HepG2 (cell line): ENCODE measurements at regions not wholly inside any gene's neighbourhood (a gene's known extent, or its start where the extent isn't known, plus 50 kb on each side); places are given as distances from the start of the nearest gene placed in this dataset.

Experiments
- ATAC-seq: fragments of 200-7000 bp; cut with Tn5 transposase; 3 replicates; pipeline ENCODE4 v1.9.1; 2020; ENCODE audit warnings: mild to moderate bottlenecking, moderate library complexity
- BruUV-seq: library from RNA; stranded (reverse); fragments of 400-500 nt; replicated peaks from 2 replicates; lab custom pipeline; 2021; lab: Mats Ljungman, UMichigan
- CTCF ChIA-PET: fragments of 300-600 bp; formaldehyde crosslinking; extraction: SDS; loops from one replicate; lab custom pipeline; 2021; ENCODE audit warnings: low total read pairs, inconsistent platforms, low intra/inter-chr PET ratio; lab: Yijun Ruan, JAX
- POLR2A ChIA-PET: fragments of 350-600 bp; sonication (Branson Sonifier 250); formaldehyde crosslinking; loops from one replicate; lab custom pipeline; 2020; ENCODE audit warnings: antibody characterized with exemption, inconsistent platforms; lab: Yijun Ruan, JAX
- DNase-seq: peaks from one replicate; pipeline ENCODE4 v3.0.0-alpha.2; 2015; ENCODE audit warnings: low spot score
- FAIRE-seq: peaks from 3 replicates; lab custom pipeline; 2011; peaks lifted over from hg19 to GRCh38; lab: Jason Lieb, UNC
- H2AFZ ChIP-seq: one replicate; pipeline ENCODE4 v1.6.1; 2011; ENCODE audit warnings: low read length, inconsistent platforms
- H3K27ac ChIP-seq: fragments of 300-600 bp; 3 replicates; pipeline ENCODE4 v1.8.0; 2011; ENCODE audit warnings: mixed run types, mild to moderate bottlenecking, mixed read lengths, low read length, inconsistent platforms; ENCODE audit not compliant: insufficient read depth; ENCODE audit errors: extremely low read length
- H3K27me3 ChIP-seq, 2 experiments: fragments of 200-600 bp in 1 of 2; 2 replicates in 1 of 2; 3 replicates in 1 of 2; pipeline versions ENCODE4 v1.6.0 to v1.8.0; 2011; ENCODE audit warnings: low read length in 2 of 2, mild to moderate bottlenecking in 2 of 2, moderate library complexity in 2 of 2, inconsistent platforms in 1 of 2; ENCODE audit not compliant: insufficient read depth in 2 of 2, control insufficient read depth in 1 of 2
- H3K36me3 ChIP-seq, 2 experiments: fragments of 200-600 bp in 1 of 2; replicated peaks in 1 of 2; 2 replicates in 1 of 2; 3 replicates in 1 of 2; pipeline versions ENCODE4 v1.5.1 to v1.8.0; 2011; ENCODE audit warnings: low read length in 2 of 2, inconsistent platforms in 1 of 2; ENCODE audit not compliant: insufficient read depth in 2 of 2, control insufficient read depth in 1 of 2
- H3K4me1 ChIP-seq: 2 replicates; pipeline ENCODE4 v1.5.1; 2012; ENCODE audit warnings: low read length, inconsistent platforms; ENCODE audit not compliant: insufficient read depth
- H3K4me2 ChIP-seq: 2 replicates; pipeline ENCODE4 v1.6.0; 2011; ENCODE audit warnings: low read depth, low read length, inconsistent platforms
- H3K4me3 ChIP-seq, 3 experiments: fragments of 200-600 bp in 1 of 3; sonication (generic), shearing (Covaris generic) in 1 of 3; replicated peaks in 1 of 3; 2 replicates each; pipeline ENCODE4 v1.5.1; 2011 to 2016; ENCODE audit warnings: low read length in 3 of 3, inconsistent platforms in 2 of 3, low read depth in 2 of 3, mild to moderate bottlenecking in 2 of 3, control low read depth in 1 of 3, mixed read lengths in 1 of 3; ENCODE audit not compliant: insufficient read depth in 1 of 3
- H3K79me2 ChIP-seq: one replicate; pipeline ENCODE4 v1.6.1; 2011; ENCODE audit warnings: low read length, inconsistent platforms; ENCODE audit not compliant: insufficient read depth
- H3K9ac ChIP-seq: 2 replicates; pipeline ENCODE4 v1.6.0; 2011; ENCODE audit warnings: mild to moderate bottlenecking, low read depth, low read length, inconsistent platforms; ENCODE audit not compliant: insufficient read depth
- H3K9me3 ChIP-seq: 2 replicates; pipeline ENCODE4 v1.5.1; 2012; ENCODE audit warnings: mild to moderate bottlenecking, low read length
- H4K20me1 ChIP-seq: 2 replicates; pipeline ENCODE4 v1.6.0; 2011; ENCODE audit warnings: inconsistent platforms, mild to moderate bottlenecking, low read length, moderate library complexity; ENCODE audit not compliant: insufficient read depth
- ARNTL ChIP-seq: sonication (generic); formaldehyde crosslinking; IDR thresholded peaks from 2 replicates; pipeline ENCODE4 v1.4.0; 2020; ENCODE audit warnings: mild to moderate bottlenecking, missing genetic modification reagents
- ELF3 ChIP-seq: IDR thresholded peaks from 2 replicates; pipeline ENCODE4 v1.6.1; 2016; ENCODE audit warnings: missing genetic modification reagents, missing compliant biosample characterization
- MAFF ChIP-seq: IDR thresholded peaks from 2 replicates; pipeline ENCODE4 v1.6.1; 2011; ENCODE audit warnings: low read depth, low read length, improper control_type of control experiment
- MAFK ChIP-seq, 2 experiments: IDR thresholded peaks in 1 of 2; conservative IDR thresholded peaks in 1 of 2; 2 replicates each; pipeline ENCODE4 v1.6.1; 2011; ENCODE audit warnings: improper control_type of control experiment in 2 of 2, low read length in 2 of 2
- SCMH1 ChIP-seq: sonication (generic); formaldehyde crosslinking; IDR thresholded peaks from 2 replicates; pipeline ENCODE4 v1.9.0; 2021; ENCODE audit warnings: missing genetic modification reagents, mild to moderate bottlenecking, borderline replicate concordance
- ZKSCAN8 ChIP-seq: IDR thresholded peaks from 2 replicates; pipeline ENCODE4 v1.6.1; 2016; ENCODE audit warnings: borderline replicate concordance, missing genetic modification reagents, missing compliant biosample characterization
- ZNF33B ChIP-seq: sonication (generic); formaldehyde crosslinking; IDR thresholded peaks from 2 replicates; pipeline ENCODE4 v1.5.1; 2020; ENCODE audit warnings: mild to moderate bottlenecking, missing genetic modification reagents
- ZNF34 ChIP-seq: sonication (generic); formaldehyde crosslinking; IDR thresholded peaks from 2 replicates; pipeline ENCODE4 v1.4.0; 2020; ENCODE audit warnings: mild to moderate bottlenecking, missing genetic modification reagents, borderline replicate concordance
- ZNF468 ChIP-seq: sonication (generic); formaldehyde crosslinking; IDR thresholded peaks from 2 replicates; pipeline ENCODE4 v1.8.0; 2022; ENCODE audit warnings: mild to moderate bottlenecking, moderate library complexity, missing genetic modification reagents
- ZNF619 ChIP-seq: sonication (generic); formaldehyde crosslinking; IDR thresholded peaks from 2 replicates; pipeline ENCODE4 v1.4.0; 2020; ENCODE audit warnings: mild to moderate bottlenecking, missing genetic modification reagents
- WGBS: methylation state at CpG from one replicate; pipeline ENCODE4 v1.1.6; 2017; ENCODE audit warnings: low lambda C conversion rate; 5-methylcytosine and 5-hydroxymethylcytosine counted together
- in situ Hi-C: cut with HindIII; loops from 2 replicates; pipeline ENCODE4 v1.10.0; 2017; ENCODE audit warnings: low pct_unique_long_range_greater_than_20kb; ENCODE audit not compliant: extremely low pct_ligation_motif_present
- intact Hi-C: fragments of 100-400 bp; cut with micrococcal nuclease; formaldehyde crosslinking; loops from one replicate; pipeline ENCODE4 v1.10.0; 2022; ENCODE audit not compliant: unreplicated experiment
- TF ChIP-seq, protein P1 (sequence below): IDR thresholded peaks from 2 replicates; pipeline ENCODE4 v1.6.1; 2016; ENCODE audit warnings: low read depth, borderline replicate concordance
- TF ChIP-seq, protein P2 (sequence below): sonication (generic); formaldehyde crosslinking; IDR thresholded peaks from 2 replicates; pipeline ENCODE4 v1.4.0; 2020; ENCODE audit warnings: mild to moderate bottlenecking, low read depth, missing genetic modification reagents
- TF ChIP-seq, protein P3 (sequence below): sonication (generic); formaldehyde crosslinking; IDR thresholded peaks from 2 replicates; pipeline ENCODE4 v1.9.0; 2021; ENCODE audit warnings: missing genetic modification reagents, borderline replicate concordance

DNA sequence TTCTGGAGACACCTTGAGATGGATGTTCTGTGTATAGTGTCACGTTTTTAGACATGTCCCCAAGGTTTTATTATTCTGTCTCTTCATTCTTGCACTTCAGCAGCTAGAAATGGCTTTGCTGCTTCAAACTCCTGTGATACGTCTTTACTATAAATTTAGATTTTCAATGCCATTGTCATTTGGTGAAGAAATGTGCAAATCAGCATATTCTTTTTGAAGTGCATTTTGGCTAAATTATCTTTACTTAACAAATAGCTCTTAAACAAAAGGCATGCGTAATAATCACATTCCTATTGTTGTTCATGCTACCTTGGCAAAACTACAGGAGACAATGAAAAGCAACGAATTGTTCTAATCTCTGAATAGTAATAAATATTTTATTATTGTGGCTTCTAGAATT is 502.9 kb upstream of the SYT1 start:
- no peaks in the 10 kb centered on the region for H3K4me1 ChIP-seq
- H3K27me3 ChIP-seq = no peaks in the 10 kb centered on the region
- ATAC-seq = no peak
- intact Hi-C loops = no loop called here
- H3K9me3 ChIP-seq = no peaks in the 10 kb centered on the region
- TF ChIP-seq ZNF33B (CRISPR knock-in tag) = no peak
- peak; percentile 43; the same call in 1 of the 2 replicates for TF ChIP-seq MAFF
- peak; percentile 47 to 53; a peak in 2 of 4 replicates for TF ChIP-seq MAFK (conservative IDR thresholded peaks at IDR 0.05 in 1 of 2, IDR thresholded peaks at IDR 0.05 in 1 of 2; ENCODE audit: low read length in 2 of 2)
- TF ChIP-seq, protein P1, sequence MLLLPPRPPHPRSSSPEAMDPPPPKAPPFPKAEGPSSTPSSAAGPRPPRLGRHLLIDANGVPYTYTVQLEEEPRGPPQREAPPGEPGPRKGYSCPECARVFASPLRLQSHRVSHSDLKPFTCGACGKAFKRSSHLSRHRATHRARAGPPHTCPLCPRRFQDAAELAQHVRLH (CRISPR knock-in tag) = no peak
- DNase-seq = no peak
- no peak for FAIRE-seq
- CTCF ChIA-PET = no interaction called here
- H3K27ac ChIP-seq = no peak overlapping the region
- no peak overlapping the region for H3K9ac ChIP-seq
- no TSS peak for BruUV-seq
- POLR2A ChIA-PET = no interaction called here
- in situ Hi-C loops = no loop called here
- H3K4me3 ChIP-seq = no peak overlapping the region
- no peak overlapping the region for H3K4me2 ChIP-seq
- H3K79me2 ChIP-seq = no peaks in the 10 kb centered on the region
- H2AFZ ChIP-seq = no peak overlapping the region
- 15% methylated on average over 4 of the region's 4 CpGs for WGBS
- no peaks in the 10 kb centered on the region for H4K20me1 ChIP-seq
- H3K36me3 ChIP-seq = no peaks in the 10 kb centered on the region

DNA sequence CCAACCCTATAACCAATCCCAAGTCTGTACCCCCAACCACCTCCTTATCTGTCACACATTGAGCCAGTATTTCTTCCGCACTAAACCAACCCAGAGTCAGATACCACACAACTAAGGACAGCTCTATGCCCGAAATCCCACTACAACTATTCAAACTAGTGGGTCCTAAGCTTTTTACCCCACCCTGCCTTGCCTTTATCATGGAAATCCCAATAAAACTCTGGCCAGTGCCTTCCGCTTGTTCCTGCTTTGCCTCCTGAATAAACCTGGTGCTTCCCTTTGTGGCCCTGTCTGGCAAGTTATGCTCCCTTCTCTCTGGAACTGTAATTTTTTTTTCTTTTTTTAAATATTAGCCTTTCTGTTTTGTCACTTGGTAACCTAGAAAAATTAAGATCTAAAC is 493.3 kb upstream of the SYT1 start:
- DNase-seq (no peak), ATAC-seq (no peak), FAIRE-seq (no peak)
- Histone ChIP-seq H4K20me1 (no peaks in the 10 kb centered on the region), H2AFZ (no peak overlapping the region), H3K9ac (no peak overlapping the region), H3K4me3 (no peak overlapping the region), H3K4me1 (no peaks in the 10 kb centered on the region), H3K9me3 (no peaks in the 10 kb centered on the region)
- in situ Hi-C loops (no loop called here), intact Hi-C loops (no loop called here)
- POLR2A ChIA-PET = no interaction called here
- TF ChIP-seq, protein P2, sequence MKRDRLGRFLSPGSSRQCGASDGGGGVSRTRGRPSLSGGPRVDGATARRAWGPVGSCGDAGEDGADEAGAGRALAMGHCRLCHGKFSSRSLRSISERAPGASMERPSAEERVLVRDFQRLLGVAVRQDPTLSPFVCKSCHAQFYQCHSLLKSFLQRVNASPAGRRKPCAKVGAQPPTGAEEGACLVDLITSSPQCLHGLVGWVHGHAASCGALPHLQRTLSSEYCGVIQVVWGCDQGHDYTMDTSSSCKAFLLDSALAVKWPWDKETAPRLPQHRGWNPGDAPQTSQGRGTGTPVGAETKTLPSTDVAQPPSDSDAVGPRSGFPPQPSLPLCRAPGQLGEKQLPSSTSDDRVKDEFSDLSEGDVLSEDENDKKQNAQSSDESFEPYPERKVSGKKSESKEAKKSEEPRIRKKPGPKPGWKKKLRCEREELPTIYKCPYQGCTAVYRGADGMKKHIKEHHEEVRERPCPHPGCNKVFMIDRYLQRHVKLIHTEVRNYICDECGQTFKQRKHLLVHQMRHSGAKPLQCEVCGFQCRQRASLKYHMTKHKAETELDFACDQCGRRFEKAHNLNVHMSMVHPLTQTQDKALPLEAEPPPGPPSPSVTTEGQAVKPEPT (CRISPR knock-in tag) = no peak
- TF ChIP-seq ARNTL (CRISPR knock-in tag) = no peak
- TF ChIP-seq ELF3 (CRISPR knock-in tag) = no peak
- TF ChIP-seq SCMH1 (CRISPR knock-in tag) = no peak
- no peak for TF ChIP-seq ZNF33B (CRISPR knock-in tag)
- no peak for TF ChIP-seq ZKSCAN8
- TF ChIP-seq ZNF468 (CRISPR knock-in tag) = no peak
- TF ChIP-seq ZNF619 (CRISPR knock-in tag) = no peak
- TF ChIP-seq ZNF34 (CRISPR knock-in tag) = no peak
- TF ChIP-seq, protein P3, sequence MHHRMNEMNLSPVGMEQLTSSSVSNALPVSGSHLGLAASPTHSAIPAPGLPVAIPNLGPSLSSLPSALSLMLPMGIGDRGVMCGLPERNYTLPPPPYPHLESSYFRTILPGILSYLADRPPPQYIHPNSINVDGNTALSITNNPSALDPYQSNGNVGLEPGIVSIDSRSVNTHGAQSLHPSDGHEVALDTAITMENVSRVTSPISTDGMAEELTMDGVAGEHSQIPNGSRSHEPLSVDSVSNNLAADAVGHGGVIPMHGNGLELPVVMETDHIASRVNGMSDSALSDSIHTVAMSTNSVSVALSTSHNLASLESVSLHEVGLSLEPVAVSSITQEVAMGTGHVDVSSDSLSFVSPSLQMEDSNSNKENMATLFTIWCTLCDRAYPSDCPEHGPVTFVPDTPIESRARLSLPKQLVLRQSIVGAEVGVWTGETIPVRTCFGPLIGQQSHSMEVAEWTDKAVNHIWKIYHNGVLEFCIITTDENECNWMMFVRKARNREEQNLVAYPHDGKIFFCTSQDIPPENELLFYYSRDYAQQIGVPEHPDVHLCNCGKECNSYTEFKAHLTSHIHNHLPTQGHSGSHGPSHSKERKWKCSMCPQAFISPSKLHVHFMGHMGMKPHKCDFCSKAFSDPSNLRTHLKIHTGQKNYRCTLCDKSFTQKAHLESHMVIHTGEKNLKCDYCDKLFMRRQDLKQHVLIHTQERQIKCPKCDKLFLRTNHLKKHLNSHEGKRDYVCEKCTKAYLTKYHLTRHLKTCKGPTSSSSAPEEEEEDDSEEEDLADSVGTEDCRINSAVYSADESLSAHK (CRISPR knock-in tag) = no peak
- TF ChIP-seq, all 625 proteins: peak for 0
- Histone ChIP-seq H3K79me2 (no peaks in the 10 kb centered on the region), H3K36me3 (no peaks in the 10 kb centered on the region), H3K27ac (no peak overlapping the region), H3K27me3 (no peaks in the 10 kb centered on the region), H3K4me2 (no peak overlapping the region)
- CTCF ChIA-PET = no interaction called here
- BruUV-seq = no TSS peak
- 24% methylated on average over 3 of the region's 3 CpGs for WGBS
